Adrenal gland (tissue), 5 donors: ENCODE measurements at regions not wholly inside any gene's neighbourhood (a gene's known extent, or its start where the extent isn't known, plus 50 kb on each side); places are given as distances from the start of the nearest gene placed in this dataset.

ENCODE experiments used
- CTCF ChIP-seq, 6 experiments: fragments of 450-650 bp in 4 of 6; fragments of 200-600 bp in 2 of 6; sonication (generic) in 1 of 6; IDR thresholded peaks; 1 replicate in 5 of 6; 2 replicates in 1 of 6; pipeline versions ENCODE4 v1.5.1 to v1.8.0; 2016 to 2021; ENCODE audit warnings: antibody characterized with exemption in 6 of 6, mild to moderate bottlenecking in 2 of 6, moderate library complexity in 1 of 6
- POLR2A ChIP-seq, 2 donors: fragments of 450-650 bp; IDR thresholded peaks; one replicate each; pipeline ENCODE4 v1.6.1; 2017; ENCODE audit warnings: antibody characterized with exemption in 2 of 2, mild to moderate bottlenecking in 2 of 2, moderate library complexity in 1 of 2
- donor health status: DM: no; HTN: no; CAD: no.

GRCh38 chr2:224222974-224223373 lies 178.9 kb downstream of the FAM124B start:
- no peak for TF ChIP-seq CTCF (IDR thresholded peaks at IDR 0.05)
- TF ChIP-seq POLR2A (IDR thresholded peaks at IDR 0.05), result no peak
